DLD1 (cell line): ENCODE measurements at regions not wholly inside any gene's neighbourhood (a gene's known extent, or its start where the extent isn't known, plus 50 kb on each side); places are given as distances from the start of the nearest gene placed in this dataset.
"Not testable (repeated sequence)": the region's sequence is repeated elsewhere in the genome, so short reads cannot be mapped to it uniquely, and the experiment has no call there.

Experiments
- in situ Hi-C: cut with HindIII; loops from 2 replicates; pipeline ENCODE4 v1.10.0; 2017; ENCODE audit warnings: low sequenced_read_pairs

DNA sequence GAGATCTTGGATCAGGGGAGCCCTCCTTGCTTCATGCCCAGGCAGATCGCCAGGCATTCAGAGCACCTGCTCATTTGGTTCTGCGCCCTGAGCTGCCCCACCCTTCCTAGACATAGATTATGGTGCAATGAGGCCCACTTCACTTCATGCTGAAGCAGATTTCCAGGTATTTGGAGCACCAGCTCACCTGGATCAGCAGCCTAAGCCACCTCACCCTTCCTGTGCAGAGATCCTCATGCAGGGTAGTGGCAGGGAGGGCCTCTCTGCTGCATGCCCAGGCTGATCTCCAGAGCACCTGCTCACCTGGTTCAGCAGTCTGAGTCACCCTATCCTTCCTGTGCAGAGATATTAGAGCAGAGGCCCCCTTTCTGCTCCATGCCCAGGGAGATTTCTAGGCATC lies 1966.1 kb downstream of the PCDH9 start:
- in situ Hi-C loops: no loop called here

DNA sequence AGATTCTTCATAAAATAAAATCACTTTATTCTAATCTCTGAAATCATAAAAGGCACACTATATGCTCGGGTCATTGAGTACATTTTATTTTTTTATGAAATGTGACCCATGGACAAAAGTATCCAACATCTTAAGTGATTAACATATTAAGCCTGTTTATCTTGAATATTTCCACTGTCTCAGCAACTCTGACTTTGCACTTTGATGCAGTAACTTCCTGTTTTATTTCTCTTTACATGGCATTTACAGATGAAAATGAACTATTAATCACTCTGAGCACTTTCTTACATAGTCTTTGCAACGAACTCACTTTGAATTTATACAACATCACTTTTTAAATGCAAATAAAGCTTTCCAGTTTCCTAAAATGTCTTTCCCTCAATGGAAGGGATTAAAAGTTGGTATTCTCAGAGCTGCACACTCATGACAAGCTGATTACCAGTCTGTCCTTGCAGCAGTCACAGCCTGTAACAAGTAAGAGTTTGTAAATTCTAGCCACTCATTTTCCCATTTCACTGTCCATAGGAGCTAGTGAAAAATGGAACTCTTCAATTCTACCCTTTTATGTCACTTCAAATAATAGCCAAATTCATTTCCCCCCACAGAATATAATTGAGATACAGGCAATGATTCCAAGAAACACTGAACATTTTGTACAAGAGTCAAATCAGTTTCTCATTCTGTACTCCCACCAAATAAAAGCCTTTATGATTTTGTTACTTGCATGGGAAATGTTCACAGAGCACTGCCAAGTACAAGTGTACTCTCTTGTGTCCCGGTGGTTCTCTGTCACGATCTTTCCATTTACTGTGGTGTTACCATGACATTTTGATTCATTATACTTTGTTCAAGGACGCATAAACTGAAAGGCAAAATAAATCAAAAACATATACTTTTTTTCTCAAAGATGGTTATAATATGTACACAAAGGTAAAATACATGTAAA lies 1968.9 kb downstream of the PCDH9 start:
- in situ Hi-C loops: no loop called here

DNA sequence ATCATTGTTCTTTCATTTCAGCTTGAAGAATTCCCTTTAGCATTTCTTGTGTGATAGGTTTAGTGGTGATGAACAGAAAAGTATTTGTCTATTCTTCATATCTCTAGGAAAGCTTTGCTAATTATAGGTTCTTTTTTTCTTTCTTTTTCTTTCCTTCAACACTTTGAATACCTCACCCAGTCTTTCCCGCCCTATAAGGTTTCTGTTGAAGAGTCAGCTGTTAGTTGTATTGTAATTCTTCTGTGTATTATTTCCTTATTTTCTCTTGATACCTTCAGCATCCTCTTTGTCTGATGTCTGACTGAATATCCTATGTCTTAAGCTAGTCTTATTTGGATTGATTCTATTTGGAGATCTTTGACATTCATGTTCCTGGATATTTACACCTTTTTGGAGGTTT lies 1989.4 kb downstream of the PCDH9 start:
- in situ Hi-C loops: no loop called here

DNA sequence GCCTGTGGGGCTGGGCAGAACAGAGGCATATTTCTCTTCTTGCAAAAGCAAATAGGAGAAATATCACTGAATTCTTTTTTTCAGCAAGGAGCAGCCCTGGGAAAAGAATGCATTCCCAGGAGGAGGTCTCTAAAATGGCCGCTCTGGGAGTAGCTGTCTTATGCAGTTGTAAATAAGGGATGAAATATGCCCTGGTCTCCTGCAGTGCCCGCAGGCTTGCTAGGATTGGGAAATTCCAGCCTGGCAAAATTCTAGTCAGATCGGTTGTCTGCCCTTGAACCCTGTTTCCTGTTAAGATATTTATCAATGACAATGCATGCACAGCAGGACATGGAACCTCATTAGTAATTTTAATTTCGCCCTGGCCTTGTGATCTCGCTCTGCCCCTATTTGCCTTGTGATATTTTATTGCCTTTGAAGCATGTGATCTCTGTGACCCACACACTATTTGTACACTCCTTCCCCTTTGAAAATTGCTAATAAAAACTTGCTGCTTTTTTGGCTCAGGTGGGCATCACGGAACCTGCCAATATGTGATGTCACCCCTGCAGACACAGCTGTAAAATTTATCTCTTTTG lies 1993.2 kb downstream of the PCDH9 start:
- in situ Hi-C loops: no loop called here

DNA sequence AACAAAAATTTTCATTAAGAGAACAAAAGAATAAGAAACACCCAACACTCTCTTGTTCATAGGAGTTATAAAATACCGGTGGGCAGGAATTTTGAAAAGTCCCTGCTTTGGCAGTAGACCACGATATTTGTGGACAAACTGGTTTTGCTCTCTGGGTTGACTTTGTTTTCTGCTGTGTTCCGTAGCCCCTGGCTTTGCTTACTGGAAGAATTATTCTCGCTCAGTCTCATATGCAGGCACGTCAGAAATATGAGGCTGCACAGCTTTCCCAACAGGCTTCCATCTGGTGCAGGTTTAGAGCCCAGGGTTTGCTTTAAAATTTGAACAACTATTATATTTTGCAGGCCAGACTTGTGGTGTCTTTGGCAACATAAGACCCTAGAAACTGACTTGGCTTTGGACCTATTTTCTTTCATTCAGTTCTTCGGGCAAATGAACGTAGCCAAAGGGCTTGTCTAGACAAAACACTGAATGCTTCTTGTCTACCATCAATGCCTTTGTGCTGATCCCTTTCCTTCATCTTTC lies 2012.6 kb downstream of the PCDH9 start:
- in situ Hi-C loops: no loop called here

DNA sequence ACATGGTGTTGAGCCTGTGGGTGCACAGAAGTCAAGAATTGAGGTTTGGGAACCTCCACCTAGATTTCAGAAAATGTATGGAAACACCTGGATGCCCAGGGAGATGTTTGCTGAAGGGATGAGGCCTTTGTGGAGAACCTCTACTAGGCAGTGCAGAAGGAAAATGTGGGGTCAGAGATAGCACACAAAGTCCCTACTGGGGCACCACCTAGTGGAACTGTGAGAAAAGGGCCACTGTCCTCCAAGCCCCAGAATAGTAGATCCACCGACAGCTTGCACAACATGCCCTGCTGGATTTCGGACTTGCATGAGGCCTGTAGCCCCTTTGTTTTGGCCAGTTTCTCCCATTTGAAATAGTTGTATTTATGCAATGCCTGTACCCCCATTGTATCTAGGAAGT lies 2027.3 kb downstream of the PCDH9 start:
- in situ Hi-C loops: not testable (repeated sequence)

DNA sequence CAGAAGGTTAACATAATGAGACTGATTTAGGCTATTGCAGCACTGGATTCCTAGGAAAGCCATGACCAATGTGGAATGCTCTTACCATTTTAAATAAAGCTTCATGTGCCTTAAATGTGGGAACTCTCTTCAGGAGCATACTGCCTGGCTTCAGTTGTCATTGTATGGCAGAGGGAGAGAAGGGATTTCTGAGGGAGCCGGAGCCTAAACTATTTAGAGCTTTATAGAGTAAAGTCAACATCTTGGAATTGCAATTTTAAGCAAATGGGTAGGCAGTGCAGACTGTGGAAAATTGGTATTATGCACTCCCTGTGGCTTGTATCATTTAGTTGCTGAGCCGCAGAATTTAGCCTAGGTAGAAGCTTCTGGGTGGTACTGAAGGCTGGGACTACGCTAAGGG lies 2041.4 kb downstream of the PCDH9 start:
- in situ Hi-C loops: no loop called here

DNA sequence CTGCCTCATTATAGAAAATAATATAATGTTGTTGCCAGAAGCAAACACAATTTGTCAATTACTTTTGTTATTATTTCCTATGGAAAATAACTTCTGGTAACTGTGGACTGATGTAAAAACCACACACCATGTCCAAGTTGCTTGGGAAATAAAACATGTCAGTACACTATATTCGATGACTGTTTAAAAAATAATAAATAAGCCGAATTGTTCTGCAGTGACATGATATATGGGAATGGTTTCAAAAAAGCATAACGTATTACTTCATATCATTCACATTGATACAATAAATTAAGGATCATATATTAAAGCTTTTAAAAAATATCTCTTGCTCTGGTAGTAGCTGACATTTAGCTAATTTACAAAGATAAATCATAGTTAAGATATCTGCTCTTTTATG lies 2062.1 kb downstream of the PCDH9 start:
- in situ Hi-C loops: no loop called here

DNA sequence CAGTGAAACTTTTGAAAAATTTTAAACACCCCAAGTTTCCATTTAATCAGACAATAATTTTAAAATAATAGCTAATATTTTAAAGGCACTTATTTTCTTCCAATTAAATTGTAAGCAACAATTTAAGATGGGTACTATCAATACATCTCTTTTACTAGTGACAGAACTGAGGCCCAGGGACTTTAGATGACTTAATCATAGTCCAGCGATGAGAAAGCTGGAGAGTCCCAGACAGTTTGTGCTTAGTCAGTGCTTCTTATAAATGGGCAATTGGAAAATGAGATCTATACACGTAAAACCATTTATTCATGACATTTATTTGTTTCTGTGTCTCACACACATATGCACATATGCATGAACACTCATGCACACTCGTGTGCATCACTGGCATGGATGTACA lies 2063.5 kb downstream of the PCDH9 start:
- in situ Hi-C loops: no loop called here

DNA sequence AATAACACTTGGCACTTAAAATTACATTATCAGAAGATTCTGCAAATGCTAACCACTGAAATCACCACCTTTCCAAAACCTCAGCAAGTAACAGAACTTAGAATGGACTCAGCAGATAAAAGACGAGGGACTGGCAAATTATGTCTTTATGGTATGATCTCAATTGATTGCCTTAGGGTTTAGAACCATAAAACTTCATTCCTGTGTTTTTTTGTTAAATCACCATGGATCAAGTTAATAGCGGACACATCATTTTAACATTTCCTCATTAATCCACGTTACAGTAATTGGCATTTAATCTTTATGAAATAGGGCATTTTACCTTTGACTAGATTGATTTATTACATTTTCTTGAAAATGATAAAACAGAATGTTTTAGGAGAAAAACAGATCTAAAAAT lies 2070.3 kb downstream of the PCDH9 start:
- in situ Hi-C loops: no loop called here

DNA sequence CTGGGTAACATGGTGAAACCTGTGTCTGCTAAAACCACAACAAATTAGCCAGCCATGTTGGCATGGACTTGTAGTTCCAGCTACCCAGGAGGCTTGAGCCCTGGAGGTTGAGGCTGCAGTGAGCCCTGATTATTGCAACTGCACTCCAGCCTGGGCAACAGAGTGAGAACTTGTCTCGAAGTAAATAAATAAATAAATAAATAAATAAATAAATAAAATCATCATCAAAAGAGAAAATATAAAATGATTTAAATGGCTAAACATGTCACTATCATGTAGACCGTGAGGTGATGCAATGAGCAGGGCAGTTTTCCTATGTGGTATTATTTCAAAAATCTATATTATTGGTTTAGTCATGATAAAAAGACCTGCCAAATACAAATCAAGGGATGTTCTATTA lies 2074.3 kb downstream of the PCDH9 start:
- in situ Hi-C loops: no loop called here

DNA sequence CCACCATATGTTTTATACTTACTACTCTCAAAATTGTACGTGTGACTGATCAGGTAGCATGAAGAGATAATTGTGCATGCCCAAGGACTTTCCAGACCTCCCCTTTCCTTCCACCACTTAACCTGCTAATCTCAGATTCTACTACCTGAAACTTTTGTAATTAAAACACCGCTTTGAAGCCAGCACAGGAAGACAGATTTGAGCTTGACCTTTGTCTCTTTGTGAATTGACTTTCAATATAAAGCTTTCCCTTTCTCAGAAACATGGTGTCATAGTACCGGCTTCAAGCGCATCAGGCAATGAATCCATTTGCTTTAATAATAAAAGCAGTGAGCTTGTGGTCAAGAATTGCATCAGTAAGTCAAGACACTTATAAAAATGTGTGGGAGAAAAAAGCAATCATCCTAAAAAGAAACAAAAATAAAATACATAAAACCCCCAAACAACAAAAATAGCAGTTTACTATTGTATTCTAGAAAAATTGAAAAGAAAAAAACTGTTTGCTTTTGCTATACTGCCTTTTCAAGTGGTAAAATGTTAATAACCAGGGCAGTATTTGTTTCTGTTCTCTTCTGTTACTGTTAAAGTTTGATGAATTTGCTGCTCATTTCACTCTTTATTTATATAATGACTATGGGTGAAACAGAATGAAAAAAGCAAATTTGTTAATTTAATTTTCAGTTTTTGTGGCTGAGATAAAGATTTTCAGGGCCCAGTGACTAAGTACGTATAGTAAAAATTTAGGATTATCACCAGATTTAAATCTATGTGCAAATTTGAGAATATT lies 2075.3 kb downstream of the PCDH9 start:
- in situ Hi-C loops: no loop called here

DNA sequence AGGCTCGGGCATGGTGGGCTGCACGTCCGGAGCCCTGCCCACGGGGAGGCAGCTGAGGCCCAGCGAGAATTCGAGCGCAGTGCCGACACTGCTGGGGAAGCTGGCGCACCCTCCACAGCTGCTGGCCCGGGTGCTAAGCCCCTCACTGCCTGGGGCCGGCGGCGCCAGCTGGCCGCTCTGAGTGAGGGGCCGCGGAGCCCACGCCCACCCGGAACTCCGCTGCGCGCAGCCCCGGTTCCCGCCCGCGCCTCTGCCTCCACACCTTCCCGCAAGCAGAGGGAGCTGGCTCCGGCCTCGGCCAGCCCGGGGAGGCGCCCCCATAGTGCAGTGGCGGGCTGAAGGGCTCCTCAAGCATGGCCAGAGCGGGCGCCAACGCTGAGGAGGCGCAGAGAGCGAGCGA lies 2080.4 kb downstream of the PCDH9 start:
- in situ Hi-C loops: no loop called here

DNA sequence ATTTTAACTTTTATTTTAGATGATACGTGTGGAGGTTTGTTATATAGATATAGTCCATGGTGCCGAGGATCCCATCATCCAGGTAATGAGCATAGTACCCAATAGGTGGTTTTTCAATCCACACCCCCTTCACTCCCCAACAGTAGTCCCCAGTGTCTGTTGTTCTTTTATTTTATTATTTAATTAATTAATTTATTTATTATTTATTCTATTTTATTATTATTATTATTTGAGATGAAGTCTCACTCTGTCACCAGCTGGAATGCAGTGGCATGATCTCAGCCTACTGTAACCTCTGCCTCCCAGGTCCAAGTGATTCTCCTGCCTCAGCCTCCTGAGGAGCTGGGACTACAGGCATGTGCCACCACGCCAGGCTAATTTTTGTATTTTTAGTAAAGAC lies 2086.2 kb downstream of the PCDH9 start:
- in situ Hi-C loops: no loop called here

DNA sequence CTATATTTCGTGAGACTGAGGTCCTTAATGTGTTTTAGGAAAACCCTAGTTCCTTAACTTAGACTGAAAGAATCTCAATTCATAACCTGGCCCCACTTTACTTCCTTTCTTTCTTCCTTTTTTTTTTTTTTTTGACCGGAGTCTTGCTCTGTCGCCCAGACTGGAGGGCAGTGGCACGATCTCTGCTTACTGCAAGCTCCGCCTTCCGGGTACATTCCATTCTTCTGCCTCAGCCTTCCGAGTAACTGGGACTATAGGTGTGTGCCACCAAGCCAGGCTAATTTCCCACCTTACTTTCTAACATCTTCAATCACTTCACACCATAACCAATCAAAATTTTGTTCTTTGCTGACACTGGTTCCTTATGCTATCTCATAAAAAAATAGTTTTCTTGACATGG lies 2097.0 kb downstream of the PCDH9 start:
- in situ Hi-C loops: no loop called here

DNA sequence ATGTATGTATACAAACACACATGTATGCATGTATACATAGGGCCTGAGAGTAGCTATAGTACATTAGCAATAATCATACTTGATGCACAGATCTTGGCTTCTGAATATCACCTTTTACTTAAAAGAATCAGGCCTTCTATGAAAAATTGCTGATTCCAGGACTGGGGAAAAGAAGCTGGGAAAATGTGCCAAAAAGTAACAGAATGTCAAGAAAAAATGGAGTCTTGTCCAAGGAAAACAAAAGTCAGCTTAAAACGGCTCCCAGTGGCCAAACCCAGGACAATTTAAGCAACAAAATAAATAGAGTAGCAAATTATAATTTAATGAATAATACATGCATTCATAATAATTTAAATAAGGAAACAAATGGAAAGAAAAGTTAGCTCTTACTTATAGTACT lies 2104.9 kb downstream of the PCDH9 start:
- in situ Hi-C loops: no loop called here

DNA sequence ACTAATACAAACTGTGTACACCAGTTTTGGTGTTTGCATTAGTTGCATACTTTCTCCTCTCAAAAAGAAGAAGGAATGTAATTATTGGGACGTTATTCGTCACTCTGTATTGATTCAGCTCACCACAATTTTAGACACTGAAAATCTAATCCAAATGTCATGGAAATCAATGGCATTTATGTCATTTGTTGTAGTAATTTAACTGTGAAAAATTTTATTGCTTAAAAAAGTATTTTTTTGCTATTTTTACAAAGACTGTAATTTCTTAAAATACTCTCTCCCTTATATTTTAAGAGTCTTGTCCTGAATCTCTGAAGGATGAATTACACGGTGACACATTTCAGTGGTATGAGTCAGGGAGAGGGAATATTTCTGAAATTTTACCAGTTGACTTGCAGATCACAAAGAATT lies 2117.6 kb downstream of the PCDH9 start:
- in situ Hi-C loops: no loop called here

DNA sequence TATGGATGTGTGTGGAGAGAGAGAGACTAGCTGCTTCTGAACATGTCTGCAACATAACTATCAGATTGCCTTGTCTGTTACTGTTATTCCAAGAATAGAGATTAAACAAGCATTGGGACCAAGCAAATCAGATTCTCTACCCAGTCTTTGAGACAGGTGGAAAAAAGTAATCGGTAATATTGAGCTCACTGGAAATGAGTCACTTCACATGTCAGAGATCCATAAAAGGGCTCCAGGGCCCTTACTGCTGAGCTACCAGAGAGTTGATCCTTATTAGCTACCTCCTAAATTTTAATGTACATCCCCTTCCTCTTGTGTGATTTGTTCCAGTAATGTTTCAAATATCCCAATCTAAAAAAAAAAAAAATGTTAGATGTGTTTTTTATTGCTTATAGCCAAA lies 2118.0 kb downstream of the PCDH9 start:
- in situ Hi-C loops: no loop called here

DNA sequence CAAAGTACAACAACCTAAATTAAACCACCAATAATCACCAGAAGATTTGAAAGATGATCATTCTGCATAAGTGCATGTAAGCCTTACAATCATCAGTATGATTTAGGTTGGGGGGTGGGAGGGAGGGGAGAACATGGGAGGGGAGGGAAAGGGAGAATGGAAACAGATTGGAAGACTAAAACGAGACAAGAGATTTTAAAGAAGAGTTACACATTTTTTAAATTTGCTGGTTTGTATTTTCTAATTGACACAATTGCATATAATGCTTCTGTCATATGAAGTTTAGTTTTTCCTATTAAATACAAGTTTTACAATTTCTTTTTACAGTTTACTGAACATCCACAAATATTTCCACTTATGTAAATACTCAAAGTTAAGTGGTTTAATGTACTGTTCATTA lies 2118.9 kb downstream of the PCDH9 start:
- in situ Hi-C loops: no loop called here

DNA sequence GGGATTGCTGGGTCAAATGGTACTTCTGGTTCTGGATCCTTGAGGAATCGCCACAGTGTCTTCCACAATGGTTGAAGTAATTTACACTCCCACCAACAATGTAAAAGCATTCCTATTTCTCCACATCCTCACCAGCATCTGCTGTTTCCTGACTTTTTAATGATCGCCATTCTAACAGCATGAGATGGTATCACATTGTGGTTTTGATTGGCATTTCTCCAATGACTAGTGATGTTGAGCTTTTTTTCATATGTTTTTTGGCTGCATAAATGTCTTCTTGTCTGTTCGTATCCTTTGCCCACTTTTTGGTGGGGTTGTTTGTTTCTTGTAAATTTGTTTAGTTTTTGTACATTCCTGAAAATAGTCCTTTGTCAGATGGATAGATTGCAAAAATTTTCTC lies 2125.7 kb downstream of the PCDH9 start:
- in situ Hi-C loops: not testable (repeated sequence)

DNA sequence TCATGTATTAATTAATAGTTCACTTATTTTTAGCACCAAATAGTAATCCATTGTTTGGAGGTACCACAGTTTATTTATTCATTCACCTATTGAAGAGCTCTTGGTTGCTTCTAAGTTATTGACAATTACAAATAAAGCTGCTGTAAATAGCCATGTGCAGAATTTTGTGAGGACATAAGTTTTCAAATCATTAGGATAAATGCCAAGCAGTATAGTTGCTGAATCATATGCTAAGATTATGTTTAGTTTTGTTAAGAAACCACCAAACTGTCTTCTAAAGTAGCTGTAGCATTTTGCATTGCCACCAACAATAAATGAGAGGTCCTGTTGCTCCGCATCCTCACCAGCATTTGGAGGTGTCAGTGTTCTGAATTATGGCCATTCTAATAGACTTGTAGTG lies 2126.8 kb downstream of the PCDH9 start:
- in situ Hi-C loops: no loop called here
